ENCODE measurements at regions not wholly inside any gene's neighbourhood (a gene's known extent, or its start where the extent isn't known, plus 50 kb on each side); places are given as distances from the start of the nearest gene placed in this dataset.

DNA sequence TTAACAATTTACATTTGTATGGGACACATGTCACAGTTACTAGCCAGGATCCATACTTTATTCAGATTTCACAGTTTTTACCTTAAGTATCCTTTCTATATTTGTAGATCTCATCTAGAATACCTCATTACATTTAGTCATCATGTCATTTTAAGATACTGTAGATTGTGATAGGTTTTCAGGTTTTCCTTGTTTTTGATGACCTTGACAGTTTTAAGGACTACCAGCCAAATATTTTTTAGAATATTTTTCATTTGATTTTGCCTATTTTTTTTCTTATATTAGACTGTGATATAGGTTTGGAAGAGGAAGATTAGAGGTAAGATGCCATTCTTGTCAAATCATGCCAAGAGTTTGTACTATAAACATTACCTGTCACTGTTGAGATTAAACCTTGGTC lies 460.3 kb downstream of the ANKRD7 start:
- H3K9ac ChIP-seq (ENCODE audit: low read length) = no peak overlapping the region
- no peaks in the 10 kb centered on the region for H4K20me1 ChIP-seq (ENCODE audit: insufficient read depth, low read length)
- H3K4me2 ChIP-seq (ENCODE audit: low read length) = no peak overlapping the region
- no peak for TF ChIP-seq EZH2phosphoT487 (IDR thresholded peaks at IDR 0.05; ENCODE audit: low read depth)
- TF ChIP-seq, protein P1, sequence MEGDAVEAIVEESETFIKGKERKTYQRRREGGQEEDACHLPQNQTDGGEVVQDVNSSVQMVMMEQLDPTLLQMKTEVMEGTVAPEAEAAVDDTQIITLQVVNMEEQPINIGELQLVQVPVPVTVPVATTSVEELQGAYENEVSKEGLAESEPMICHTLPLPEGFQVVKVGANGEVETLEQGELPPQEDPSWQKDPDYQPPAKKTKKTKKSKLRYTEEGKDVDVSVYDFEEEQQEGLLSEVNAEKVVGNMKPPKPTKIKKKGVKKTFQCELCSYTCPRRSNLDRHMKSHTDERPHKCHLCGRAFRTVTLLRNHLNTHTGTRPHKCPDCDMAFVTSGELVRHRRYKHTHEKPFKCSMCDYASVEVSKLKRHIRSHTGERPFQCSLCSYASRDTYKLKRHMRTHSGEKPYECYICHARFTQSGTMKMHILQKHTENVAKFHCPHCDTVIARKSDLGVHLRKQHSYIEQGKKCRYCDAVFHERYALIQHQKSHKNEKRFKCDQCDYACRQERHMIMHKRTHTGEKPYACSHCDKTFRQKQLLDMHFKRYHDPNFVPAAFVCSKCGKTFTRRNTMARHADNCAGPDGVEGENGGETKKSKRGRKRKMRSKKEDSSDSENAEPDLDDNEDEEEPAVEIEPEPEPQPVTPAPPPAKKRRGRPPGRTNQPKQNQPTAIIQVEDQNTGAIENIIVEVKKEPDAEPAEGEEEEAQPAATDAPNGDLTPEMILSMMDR (IDR thresholded peaks at IDR 0.05; ENCODE audit: low read depth, low read length) = no peak
- no peaks in the 10 kb centered on the region for H3K9me3 ChIP-seq (ENCODE audit: insufficient read depth, low read length)
- no peak overlapping the region for H3K4me3 ChIP-seq (ENCODE audit: low read length)
- H3K27me3 ChIP-seq (ENCODE audit: low read depth, low read length) = no peaks in the 10 kb centered on the region
- H3K36me3 ChIP-seq (replicated peaks; ENCODE audit: low read depth, low read length) = no peaks in the 10 kb centered on the region
- H3K27ac ChIP-seq (ENCODE audit: low read length) = no peak overlapping the region
- H2AFZ ChIP-seq (ENCODE audit: low read depth, low read length) = no peak overlapping the region
- H3K4me1 ChIP-seq (ENCODE audit: low read length) = no peaks in the 10 kb centered on the region
- no peaks in the 10 kb centered on the region for H3K79me2 ChIP-seq (ENCODE audit: low read length)

DNA sequence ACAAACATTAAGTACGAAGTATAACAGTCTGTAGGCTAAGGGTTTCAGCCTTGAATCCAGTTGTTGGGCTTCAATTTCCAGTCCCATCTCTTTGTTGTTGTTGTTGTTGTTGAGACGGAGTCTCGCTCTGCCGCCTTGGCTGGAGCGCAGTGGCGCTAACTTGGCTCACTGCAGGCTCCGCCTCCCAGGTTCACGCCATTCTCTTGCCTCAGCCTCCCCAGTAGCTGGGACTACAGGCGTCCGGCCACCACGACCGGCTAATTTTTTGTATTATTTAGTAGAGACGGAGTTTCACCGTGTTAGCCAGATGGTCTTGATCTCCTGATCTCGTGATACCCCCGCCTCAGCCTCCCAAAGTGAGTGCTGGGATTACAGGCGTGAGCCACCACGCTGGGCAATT lies 464.9 kb downstream of the ANKRD7 start:
- Histone ChIP-seq H3K79me2 (ENCODE audit: low read length) (no peaks in the 10 kb centered on the region), H3K36me3 (replicated peaks; ENCODE audit: low read depth, low read length) (no peaks in the 10 kb centered on the region), H3K9me3 (ENCODE audit: insufficient read depth, low read length) (no peaks in the 10 kb centered on the region), H3K4me2 (ENCODE audit: low read length) (no peak overlapping the region), H3K27ac (ENCODE audit: low read length) (no peak overlapping the region), H3K4me3 (ENCODE audit: low read length) (no peak overlapping the region), H2AFZ (ENCODE audit: low read depth, low read length) (no peak overlapping the region), H3K27me3 (ENCODE audit: low read depth, low read length) (no peaks in the 10 kb centered on the region), H3K9ac (ENCODE audit: low read length) (no peak overlapping the region), H4K20me1 (ENCODE audit: insufficient read depth, low read length) (no peaks in the 10 kb centered on the region), H3K4me1 (ENCODE audit: low read length) (no peaks in the 10 kb centered on the region)
- TF ChIP-seq EZH2phosphoT487 (IDR thresholded peaks at IDR 0.05; ENCODE audit: low read depth) = no peak
- TF ChIP-seq, protein P1 (IDR thresholded peaks at IDR 0.05; ENCODE audit: low read depth, low read length) = no peak

DNA sequence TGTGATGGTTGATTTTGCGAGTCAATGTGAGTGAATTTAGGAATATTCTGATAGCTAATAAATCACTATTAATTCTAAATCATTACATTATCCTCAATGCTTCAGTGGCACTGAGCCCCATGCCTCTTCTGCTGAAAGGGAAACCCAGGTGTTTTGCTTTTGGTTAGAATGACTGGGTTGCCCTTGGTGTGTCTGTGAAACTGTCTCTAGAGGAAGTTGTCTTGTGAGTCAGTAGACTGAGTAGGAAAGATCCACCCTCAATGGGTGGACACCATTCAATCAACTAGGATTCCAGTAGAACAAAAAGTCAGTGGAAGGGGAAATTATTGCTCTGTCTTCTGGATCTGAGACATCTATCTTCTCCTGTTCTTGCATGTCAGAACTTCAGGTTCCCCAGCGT lies 472.4 kb downstream of the ANKRD7 start:
- no peaks in the 10 kb centered on the region for H4K20me1 ChIP-seq (ENCODE audit: insufficient read depth, low read length)
- H3K4me1 ChIP-seq (ENCODE audit: low read length) = peaks cover 10% of the 10 kb centered on the region
- H3K9me3 ChIP-seq (ENCODE audit: insufficient read depth, low read length) = no peaks in the 10 kb centered on the region
- no peak overlapping the region for H3K9ac ChIP-seq (ENCODE audit: low read length)
- TF ChIP-seq, protein P1 (IDR thresholded peaks at IDR 0.05; ENCODE audit: low read depth, low read length) = no peak
- TF ChIP-seq EZH2phosphoT487 (IDR thresholded peaks at IDR 0.05; ENCODE audit: low read depth) = no peak
- no peaks in the 10 kb centered on the region for H3K36me3 ChIP-seq (replicated peaks; ENCODE audit: low read depth, low read length)
- no peak overlapping the region for H3K4me3 ChIP-seq (ENCODE audit: low read length)
- H2AFZ ChIP-seq (ENCODE audit: low read depth, low read length) = no peak overlapping the region
- no peak overlapping the region for H3K4me2 ChIP-seq (ENCODE audit: low read length)
- H3K79me2 ChIP-seq (ENCODE audit: low read length) = no peaks in the 10 kb centered on the region
- no peak overlapping the region for H3K27ac ChIP-seq (ENCODE audit: low read length)
- H3K27me3 ChIP-seq (ENCODE audit: low read depth, low read length) = no peaks in the 10 kb centered on the region

DNA sequence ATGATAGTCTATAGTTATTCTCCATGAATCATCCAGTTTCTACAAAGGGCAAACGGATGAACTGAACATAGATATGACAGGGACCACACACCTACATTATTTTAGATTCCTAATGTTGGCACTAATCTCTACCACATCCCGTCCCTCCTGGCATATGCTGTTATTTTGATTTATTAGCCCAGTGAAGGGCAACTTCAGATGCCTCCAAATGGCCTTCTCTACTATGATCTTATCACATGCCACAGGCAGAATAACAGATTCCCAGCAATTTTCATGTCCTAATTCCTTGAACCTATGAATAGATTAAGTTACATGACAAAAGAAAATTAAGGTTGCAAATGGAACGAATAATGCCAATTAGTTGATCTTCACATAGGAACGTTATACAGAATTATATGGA lies 474.7 kb downstream of the ANKRD7 start:
- H3K79me2 ChIP-seq (ENCODE audit: low read length) = no peaks in the 10 kb centered on the region
- no peak overlapping the region for H2AFZ ChIP-seq (ENCODE audit: low read depth, low read length)
- H4K20me1 ChIP-seq (ENCODE audit: insufficient read depth, low read length) = no peaks in the 10 kb centered on the region
- TF ChIP-seq EZH2phosphoT487 (IDR thresholded peaks at IDR 0.05; ENCODE audit: low read depth) = no peak
- TF ChIP-seq, protein P1 (IDR thresholded peaks at IDR 0.05; ENCODE audit: low read depth, low read length) = no peak
- H3K27me3 ChIP-seq (ENCODE audit: low read depth, low read length) = no peaks in the 10 kb centered on the region
- H3K4me1 ChIP-seq (ENCODE audit: low read length) = peaks cover 10% of the 10 kb centered on the region
- no peak overlapping the region for H3K27ac ChIP-seq (ENCODE audit: low read length)
- no peaks in the 10 kb centered on the region for H3K9me3 ChIP-seq (ENCODE audit: insufficient read depth, low read length)
- no peak overlapping the region for H3K4me3 ChIP-seq (ENCODE audit: low read length)
- no peak overlapping the region for H3K4me2 ChIP-seq (ENCODE audit: low read length)
- no peak overlapping the region for H3K9ac ChIP-seq (ENCODE audit: low read length)
- H3K36me3 ChIP-seq (replicated peaks; ENCODE audit: low read depth, low read length) = no peaks in the 10 kb centered on the region

Measured in OCI-LY3 (cell line).